ENCODE measurements at regions not wholly inside any gene's neighbourhood (a gene's known extent, or its start where the extent isn't known, plus 50 kb on each side); places are given as distances from the start of the nearest gene placed in this dataset.

DNA sequence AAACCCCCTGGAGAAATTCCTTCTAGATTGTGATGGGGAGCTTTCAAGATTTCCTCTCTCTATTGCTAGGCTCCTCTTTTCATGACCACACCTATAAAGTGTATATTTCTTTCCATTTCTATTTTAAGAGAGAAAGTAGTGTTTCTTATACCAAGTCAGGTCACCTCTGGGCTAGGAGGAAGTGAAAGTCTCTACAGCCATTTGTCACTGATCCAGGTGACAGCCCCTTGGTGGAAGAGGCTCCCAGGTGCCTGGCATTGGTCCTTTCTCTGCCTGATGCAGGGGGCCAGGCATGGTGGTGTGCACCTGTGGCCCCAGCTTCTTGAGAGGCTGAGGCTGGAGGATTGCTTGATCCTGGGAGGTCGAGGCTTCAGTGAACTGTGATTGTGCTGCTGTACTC is 64.7 kb downstream of the DHCR7 start:
- Histone ChIP-seq H3K4me1 (ENCODE audit: control insufficient read depth, insufficient read depth, low read length) (no peaks in the 10 kb centered on the region), H3K27ac (ENCODE audit: low read depth, low read length) (no peak overlapping the region)
- WGBS (ENCODE audit: insufficient coverage) = 92% methylated on average over 1 of the region's 1 CpG

DNA sequence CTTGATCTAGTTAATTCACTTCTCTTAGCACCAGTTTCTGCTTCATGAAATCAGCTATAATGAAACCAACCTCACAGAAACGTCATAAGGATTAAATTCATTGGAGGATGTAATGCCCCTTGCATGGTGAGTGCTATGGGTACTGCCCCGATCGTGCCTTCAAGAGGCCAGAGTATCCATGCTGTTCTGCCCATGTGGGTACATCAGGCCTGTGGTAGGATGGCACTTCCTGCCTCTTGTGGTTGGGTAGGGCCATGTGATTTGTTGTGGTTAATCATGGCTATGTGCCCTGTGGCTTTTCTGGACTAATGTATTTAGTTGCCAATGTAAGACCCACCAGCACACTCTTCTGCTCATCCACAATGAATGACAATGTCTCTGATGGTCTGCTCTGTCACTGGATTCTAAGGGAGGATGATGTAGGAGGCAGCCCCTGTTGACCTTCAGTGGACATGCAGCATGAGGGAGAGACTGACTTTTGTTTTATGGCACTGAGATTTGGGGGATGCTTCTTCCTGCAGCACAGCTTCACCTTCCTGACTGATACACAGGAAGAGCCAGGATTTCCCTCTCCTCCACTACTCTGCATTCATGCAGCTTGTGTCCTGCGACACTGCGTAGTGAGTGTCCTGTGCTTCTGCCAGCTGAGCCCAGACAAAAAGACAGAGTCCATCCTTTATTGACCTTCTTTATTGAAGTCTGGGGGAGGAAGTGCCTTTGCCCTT is 66.2 kb downstream of the DHCR7 start:
- Histone ChIP-seq H3K9me3 (ENCODE audit: control insufficient read depth, insufficient read depth, low read length) (no peaks in the 10 kb centered on the region), H3K27ac (ENCODE audit: low read depth, low read length) (no peak overlapping the region), H3K4me1 (ENCODE audit: control insufficient read depth, insufficient read depth, low read length) (no peaks in the 10 kb centered on the region), H3K4me3 (ENCODE audit: low read depth, low read length) (no peak overlapping the region), H3K36me3 (ENCODE audit: control insufficient read depth, insufficient read depth, low read length) (no peaks in the 10 kb centered on the region), H3K27me3 (ENCODE audit: control insufficient read depth, insufficient read depth, low read length) (peaks cover 4% of the 10 kb centered on the region)
- WGBS (ENCODE audit: insufficient coverage) = 88% methylated on average over 4 of the region's 5 CpGs
- no peak for DNase-seq (ENCODE audit: low read depth in 4 of 6, low spot score in 6 of 6)

More for the DNA sequence above, 64.7 kb downstream of the DHCR7 start:
- peaks cover 4% of the 10 kb centered on the region for H3K27me3 ChIP-seq (ENCODE audit: control insufficient read depth, insufficient read depth, low read length)
- DNase-seq (ENCODE audit: low read depth in 4 of 6, low spot score in 6 of 6) = no peak
- no peaks in the 10 kb centered on the region for H3K9me3 ChIP-seq (ENCODE audit: control insufficient read depth, insufficient read depth, low read length)
- no peak overlapping the region for H3K4me3 ChIP-seq (ENCODE audit: low read depth, low read length)
- no peaks in the 10 kb centered on the region for H3K36me3 ChIP-seq (ENCODE audit: control insufficient read depth, insufficient read depth, low read length)

DNA sequence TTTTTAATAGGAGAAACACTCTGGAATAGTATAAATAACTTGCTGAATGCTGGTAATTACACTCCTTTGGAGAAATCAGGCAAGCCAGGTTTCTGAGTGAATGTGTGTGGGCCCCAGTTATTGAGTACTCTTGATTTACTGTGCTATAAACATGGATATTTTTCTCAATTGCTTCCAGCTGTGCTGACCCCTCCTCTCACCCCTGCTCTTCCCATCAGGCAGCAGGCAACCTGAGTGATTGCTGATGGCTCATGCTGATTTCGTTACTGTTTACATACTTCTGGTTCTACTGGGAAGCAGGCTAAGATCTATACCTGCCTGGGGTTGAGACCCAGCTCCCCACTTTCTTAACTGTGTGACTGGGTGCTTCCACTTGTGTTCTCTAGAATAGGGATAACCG is 68.5 kb downstream of the DHCR7 start:
- Histone ChIP-seq H3K27me3 (ENCODE audit: control insufficient read depth, insufficient read depth, low read length) (peaks cover 4% of the 10 kb centered on the region), H3K27ac (ENCODE audit: low read depth, low read length) (no peak overlapping the region), H3K4me3 (ENCODE audit: low read depth, low read length) (no peak overlapping the region), H3K9me3 (ENCODE audit: control insufficient read depth, insufficient read depth, low read length) (no peaks in the 10 kb centered on the region), H3K4me1 (ENCODE audit: control insufficient read depth, insufficient read depth, low read length) (no peaks in the 10 kb centered on the region), H3K36me3 (ENCODE audit: control insufficient read depth, insufficient read depth, low read length) (no peaks in the 10 kb centered on the region)
- DNase-seq (ENCODE audit: low read depth in 4 of 6, low spot score in 6 of 6) = peak in 1 of 6 donors; percentile 40
- 50% methylated on average over 1 of the region's 2 CpGs for WGBS (ENCODE audit: insufficient coverage)

DNA sequence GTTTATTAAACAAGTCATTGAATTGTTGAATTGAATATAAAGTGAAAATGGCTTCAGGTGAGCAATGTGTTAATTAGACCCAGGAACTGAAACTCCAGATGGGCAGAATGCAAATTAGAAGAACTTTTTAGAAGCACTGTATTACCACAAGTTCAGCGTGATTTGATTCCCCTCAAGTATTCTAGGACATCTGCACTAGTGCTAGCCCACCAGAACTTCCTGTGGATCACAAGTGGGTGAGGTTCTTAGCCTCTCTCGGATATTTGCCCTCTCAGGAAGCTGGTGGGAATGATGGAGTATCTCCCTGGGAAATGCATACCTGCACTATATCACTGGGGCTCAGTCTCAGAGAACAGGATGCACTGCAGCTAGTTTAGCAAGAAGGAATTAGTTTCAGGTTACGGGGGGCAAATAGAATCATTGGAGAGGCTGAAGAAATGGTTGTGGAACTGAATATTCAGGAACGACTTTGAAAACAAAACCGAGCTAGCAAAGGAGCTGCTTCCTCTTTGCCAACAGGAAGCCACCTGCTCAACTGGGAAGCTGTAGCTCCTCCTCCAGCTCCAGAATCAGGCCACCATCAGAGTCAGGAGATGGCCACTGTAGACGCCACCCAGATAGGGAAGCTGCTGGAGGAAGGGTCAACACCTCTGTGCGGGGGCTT is 74.3 kb downstream of the DHCR7 start:
- Histone ChIP-seq H3K27ac (ENCODE audit: low read depth, low read length) (no peak overlapping the region), H3K9me3 (ENCODE audit: control insufficient read depth, insufficient read depth, low read length) (no peaks in the 10 kb centered on the region), H3K36me3 (ENCODE audit: control insufficient read depth, insufficient read depth, low read length) (no peaks in the 10 kb centered on the region), H3K4me1 (ENCODE audit: control insufficient read depth, insufficient read depth, low read length) (peaks cover 14% of the 10 kb centered on the region), H3K4me3 (ENCODE audit: low read depth, low read length) (no peak overlapping the region), H3K27me3 (ENCODE audit: control insufficient read depth, insufficient read depth, low read length) (peaks cover 1% of the 10 kb centered on the region)
- peak in 1 of 6 donors; percentile 29 for DNase-seq (ENCODE audit: low read depth in 4 of 6, low spot score in 6 of 6)
- WGBS (ENCODE audit: insufficient coverage) = 74% methylated on average over 5 of the region's 7 CpGs

DNA sequence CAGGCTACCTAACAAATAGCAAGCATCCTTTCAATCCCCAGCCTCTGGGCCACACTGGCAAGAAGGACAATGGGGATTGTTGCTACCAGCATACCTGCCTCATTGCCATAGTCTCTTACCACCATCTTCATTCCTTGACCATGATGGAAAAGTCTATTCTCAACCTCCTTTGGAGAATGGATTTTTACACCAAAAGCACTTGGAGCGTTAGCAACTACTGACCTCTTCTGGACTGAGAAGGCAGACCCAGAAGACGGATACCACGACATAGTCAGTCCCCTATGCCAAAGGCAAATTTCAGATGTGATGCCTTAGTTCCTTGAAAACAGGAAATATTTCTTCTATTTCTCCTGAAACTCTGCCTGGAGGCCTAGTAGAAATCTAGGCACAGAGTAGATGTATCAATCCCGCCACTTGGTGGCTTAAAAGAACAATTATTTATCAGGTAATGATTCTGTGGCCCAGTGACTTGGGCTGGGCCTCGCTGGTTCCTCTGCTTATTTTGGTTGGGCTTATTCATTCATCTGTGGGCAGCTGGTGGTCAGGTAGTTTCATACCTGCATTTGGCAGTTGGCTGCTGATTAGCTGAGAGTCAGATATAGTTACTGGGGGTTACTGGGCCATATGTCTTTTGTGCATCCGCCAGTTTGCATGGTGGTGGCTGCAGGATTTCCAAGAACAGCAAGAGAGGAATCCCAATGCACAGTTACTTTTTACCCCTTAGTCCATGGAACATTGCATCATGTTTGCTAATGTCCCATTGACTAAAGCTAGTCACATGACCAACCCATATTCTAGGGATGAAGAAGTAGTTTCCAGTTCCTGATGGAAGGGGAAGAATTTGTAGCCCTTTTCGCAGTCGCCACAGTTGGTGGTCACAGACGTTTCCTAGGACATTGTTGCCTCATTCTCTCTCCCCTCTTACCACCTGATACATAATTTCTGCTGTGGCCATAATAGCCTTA is 75.2 kb downstream of the DHCR7 start:
- peak; percentile 7 to 85 (median 26) for DNase-seq (ENCODE audit: low read depth in 4 of 6, low spot score in 6 of 6)
- 64% methylated on average over 3 of the region's 9 CpGs for WGBS (ENCODE audit: insufficient coverage)
- no peaks in the 10 kb centered on the region for H3K9me3 ChIP-seq (ENCODE audit: control insufficient read depth, insufficient read depth, low read length)
- no peaks in the 10 kb centered on the region for H3K27me3 ChIP-seq (ENCODE audit: control insufficient read depth, insufficient read depth, low read length)
- no peaks in the 10 kb centered on the region for H3K36me3 ChIP-seq (ENCODE audit: control insufficient read depth, insufficient read depth, low read length)
- no peak overlapping the region for H3K4me3 ChIP-seq (ENCODE audit: low read depth, low read length)
- H3K27ac ChIP-seq (ENCODE audit: low read depth, low read length) = no peak overlapping the region
- H3K4me1 ChIP-seq (ENCODE audit: control insufficient read depth, insufficient read depth, low read length) = peaks cover 15% of the 10 kb centered on the region

DNA sequence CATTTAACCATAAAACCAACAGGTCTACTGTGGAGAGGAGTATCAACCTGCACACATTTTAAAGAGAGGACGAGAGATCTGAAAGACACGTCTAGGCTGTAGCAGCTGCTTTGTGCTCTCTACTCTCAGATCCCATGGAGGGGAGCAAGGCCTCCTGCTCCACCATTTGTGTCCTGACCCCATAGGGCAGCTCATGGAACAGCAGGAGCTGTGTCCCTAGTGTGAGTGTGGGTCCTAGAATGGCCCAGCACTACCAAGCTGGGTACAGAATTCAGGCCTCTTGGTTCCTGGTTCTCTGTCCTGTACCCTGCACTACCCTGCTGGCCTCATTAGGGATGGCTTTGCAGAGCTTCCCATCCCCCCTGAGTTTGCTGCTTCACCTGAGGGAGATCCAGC is 76.5 kb downstream of the DHCR7 start:
- no peak for DNase-seq (ENCODE audit: low read depth in 4 of 6, low spot score in 6 of 6)
- peaks cover 15% of the 10 kb centered on the region for H3K4me1 ChIP-seq (ENCODE audit: control insufficient read depth, insufficient read depth, low read length)
- 100% methylated on average over 2 of the region's 2 CpGs for WGBS (ENCODE audit: insufficient coverage)
- H3K9me3 ChIP-seq (ENCODE audit: control insufficient read depth, insufficient read depth, low read length) = no peaks in the 10 kb centered on the region
- no peaks in the 10 kb centered on the region for H3K27me3 ChIP-seq (ENCODE audit: control insufficient read depth, insufficient read depth, low read length)
- H3K27ac ChIP-seq (ENCODE audit: low read depth, low read length) = no peak overlapping the region
- H3K4me3 ChIP-seq (ENCODE audit: low read depth, low read length) = no peak overlapping the region
- no peaks in the 10 kb centered on the region for H3K36me3 ChIP-seq (ENCODE audit: control insufficient read depth, insufficient read depth, low read length)

DNA sequence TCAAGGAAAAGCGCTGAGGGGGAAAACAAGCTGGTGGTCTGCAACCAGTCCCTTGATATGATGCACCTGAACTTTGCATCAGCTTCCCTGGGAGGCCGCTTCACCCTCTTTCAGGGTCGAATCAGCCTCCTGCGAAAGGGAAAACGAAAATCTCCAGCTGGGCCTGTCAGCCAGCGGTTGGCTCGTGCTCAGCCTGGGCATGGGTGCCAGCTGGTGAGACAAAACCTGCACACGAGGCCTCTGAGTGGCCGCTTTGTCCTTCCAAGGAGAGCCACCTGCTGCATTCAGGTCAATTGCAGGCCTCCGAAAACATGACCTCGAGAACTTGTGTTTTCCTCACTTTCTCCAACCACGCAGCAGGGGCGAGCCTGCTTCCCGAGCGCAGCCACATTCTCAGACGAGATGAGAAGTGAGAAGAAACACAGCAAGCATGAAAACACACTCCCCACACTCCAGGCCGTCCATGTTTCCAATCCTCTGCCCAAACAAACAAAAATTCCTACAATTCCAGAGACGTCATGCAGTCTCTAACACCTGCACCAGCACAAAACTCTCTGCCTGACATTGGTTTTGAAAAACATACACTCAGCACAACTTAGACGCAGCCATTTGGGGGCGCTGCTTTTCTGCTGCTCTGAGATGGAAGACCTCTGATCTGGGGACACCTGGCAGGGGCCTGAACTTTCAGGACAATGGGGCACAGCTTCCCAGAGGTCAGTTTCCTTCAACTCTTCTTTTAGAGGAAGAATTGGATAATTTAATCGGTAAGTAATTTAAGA is 77.1 kb downstream of the DHCR7 start:
- DNase-seq (ENCODE audit: low read depth in 4 of 6, low spot score in 6 of 6) = peak in 1 of 6 donors; percentile 25
- Histone ChIP-seq H3K36me3 (ENCODE audit: control insufficient read depth, insufficient read depth, low read length) (no peaks in the 10 kb centered on the region), H3K4me3 (ENCODE audit: low read depth, low read length) (no peak overlapping the region), H3K9me3 (ENCODE audit: control insufficient read depth, insufficient read depth, low read length) (no peaks in the 10 kb centered on the region), H3K27me3 (ENCODE audit: control insufficient read depth, insufficient read depth, low read length) (no peaks in the 10 kb centered on the region), H3K4me1 (ENCODE audit: control insufficient read depth, insufficient read depth, low read length) (peaks cover 15% of the 10 kb centered on the region), H3K27ac (ENCODE audit: low read depth, low read length) (no peak overlapping the region)
- 68% methylated on average over 19 of the region's 21 CpGs for WGBS (ENCODE audit: insufficient coverage)

DNA sequence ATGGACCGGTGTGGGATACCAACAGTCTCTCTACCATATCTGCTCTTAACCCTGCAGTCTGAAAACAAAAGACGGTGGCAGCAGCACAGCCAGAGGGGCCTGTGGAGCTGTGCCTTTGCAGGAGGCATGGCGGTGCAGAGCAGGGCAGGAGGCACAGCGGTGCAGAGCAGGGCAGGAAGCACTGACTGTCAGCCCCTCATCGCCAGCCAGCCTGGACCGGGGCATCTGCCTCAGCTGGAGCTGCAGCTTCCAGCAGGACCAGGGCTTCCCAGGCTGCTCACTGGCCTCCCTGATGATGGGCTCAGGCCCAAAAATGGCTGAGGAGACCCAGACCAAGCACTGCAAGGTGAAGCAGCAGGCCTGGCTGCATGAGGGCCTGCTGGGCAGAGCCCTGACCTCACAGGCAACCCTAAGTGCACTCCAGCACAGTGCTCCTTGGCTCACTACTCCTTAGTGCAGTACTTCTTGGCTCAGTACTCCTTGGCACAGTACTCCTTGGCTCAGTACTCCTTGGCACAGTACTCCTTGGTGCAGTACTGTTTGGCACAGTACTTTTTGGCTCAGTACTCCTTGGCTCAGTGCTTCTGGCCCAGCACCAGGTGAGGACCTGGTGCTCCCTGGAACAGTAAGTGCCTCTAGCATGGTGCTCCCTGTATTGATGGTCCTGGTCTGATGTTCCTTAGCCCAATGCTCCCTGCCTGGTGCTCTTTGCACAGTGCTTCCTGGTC is 78.0 kb downstream of the DHCR7 start:
- Histone ChIP-seq H3K4me1 (ENCODE audit: control insufficient read depth, insufficient read depth, low read length) (peaks cover 15% of the 10 kb centered on the region), H3K36me3 (ENCODE audit: control insufficient read depth, insufficient read depth, low read length) (no peaks in the 10 kb centered on the region), H3K27ac (ENCODE audit: low read depth, low read length) (no peak overlapping the region), H3K27me3 (ENCODE audit: control insufficient read depth, insufficient read depth, low read length) (no peaks in the 10 kb centered on the region), H3K4me3 (ENCODE audit: low read depth, low read length) (no peak overlapping the region), H3K9me3 (ENCODE audit: control insufficient read depth, insufficient read depth, low read length) (no peaks in the 10 kb centered on the region)
- 90% methylated on average over 5 of the region's 6 CpGs for WGBS (ENCODE audit: insufficient coverage)
- DNase-seq (ENCODE audit: low read depth in 4 of 6, low spot score in 6 of 6) = no peak

All from spinal cord (tissue), 9 donors.